ENCODE measurements at regions not wholly inside any gene's neighbourhood (a gene's known extent, or its start where the extent isn't known, plus 50 kb on each side); places are given as distances from the start of the nearest gene placed in this dataset.

- intact Hi-C loops (cut with DNase I, micrococcal nuclease): no loop called here
- no peaks in the 10 kb centered on the region for H3K4me1 ChIP-seq (ENCODE audit: low read depth)
- DNase-seq (no peak), ATAC-seq (no peak)
- H3K36me3 ChIP-seq (ENCODE audit: low read depth): no peaks in the 10 kb centered on the region
- H3K9me3 ChIP-seq: no peaks in the 10 kb centered on the region
- H3K4me3 ChIP-seq: no peak overlapping the region
- TF ChIP-seq CTCF (IDR thresholded peaks at IDR 0.05): no peak
Observed at GRCh38 chr1:14140831-14141401, 440.9 kb downstream of the PRDM2 start.

- no peak for DNase-seq
- ATAC-seq: no peak
- intact Hi-C loops (cut with DNase I, micrococcal nuclease): no loop called here
- no peaks in the 10 kb centered on the region for H3K36me3 ChIP-seq (ENCODE audit: low read depth)
- H3K9me3 ChIP-seq: no peaks in the 10 kb centered on the region
- no peak overlapping the region for H3K4me3 ChIP-seq
- TF ChIP-seq CTCF (IDR thresholded peaks at IDR 0.05): no peak
- no peaks in the 10 kb centered on the region for H3K4me1 ChIP-seq (ENCODE audit: low read depth)
Observed at GRCh38 chr1:14141656-14142055, 441.7 kb downstream of the PRDM2 start.

GRCh38 chr1:14142397-14143100 is 442.6 kb downstream of the PRDM2 start:
- H3K4me3 ChIP-seq: no peak overlapping the region
- ATAC-seq (no peak), DNase-seq (no peak)
- no peak for TF ChIP-seq CTCF (IDR thresholded peaks at IDR 0.05)
- no peaks in the 10 kb centered on the region for H3K9me3 ChIP-seq
- intact Hi-C loops (cut with DNase I, micrococcal nuclease): no loop called here
- no peaks in the 10 kb centered on the region for H3K4me1 ChIP-seq (ENCODE audit: low read depth)
- H3K36me3 ChIP-seq (ENCODE audit: low read depth): no peaks in the 10 kb centered on the region

GRCh38 chr1:14143777-14144176 is 443.8 kb downstream of the PRDM2 start:
- H3K9me3 ChIP-seq: no peaks in the 10 kb centered on the region
- DNase-seq (no peak), ATAC-seq (no peak)
- TF ChIP-seq CTCF (IDR thresholded peaks at IDR 0.05): no peak
- intact Hi-C loops (cut with DNase I, micrococcal nuclease): no loop called here
- H3K36me3 ChIP-seq (ENCODE audit: low read depth): no peaks in the 10 kb centered on the region
- no peak overlapping the region for H3K4me3 ChIP-seq
- no peaks in the 10 kb centered on the region for H3K4me1 ChIP-seq (ENCODE audit: low read depth)

- intact Hi-C loops (cut with DNase I, micrococcal nuclease): no loop called here
- ATAC-seq (no peak), DNase-seq (no peak)
- Histone ChIP-seq H3K36me3 (ENCODE audit: low read depth) (no peaks in the 10 kb centered on the region), H3K4me3 (no peak overlapping the region), H3K9me3 (no peaks in the 10 kb centered on the region), H3K4me1 (ENCODE audit: low read depth) (no peaks in the 10 kb centered on the region)
- TF ChIP-seq CTCF (IDR thresholded peaks at IDR 0.05): no peak
Observed at GRCh38 chr1:14148526-14148925, 448.5 kb downstream of the PRDM2 start.

Measured in mucosa of descending colon (tissue), 3 donors.